ENCODE measurements at regions not wholly inside any gene's neighbourhood (a gene's known extent, or its start where the extent isn't known, plus 50 kb on each side); places are given as distances from the start of the nearest gene placed in this dataset.

DNA sequence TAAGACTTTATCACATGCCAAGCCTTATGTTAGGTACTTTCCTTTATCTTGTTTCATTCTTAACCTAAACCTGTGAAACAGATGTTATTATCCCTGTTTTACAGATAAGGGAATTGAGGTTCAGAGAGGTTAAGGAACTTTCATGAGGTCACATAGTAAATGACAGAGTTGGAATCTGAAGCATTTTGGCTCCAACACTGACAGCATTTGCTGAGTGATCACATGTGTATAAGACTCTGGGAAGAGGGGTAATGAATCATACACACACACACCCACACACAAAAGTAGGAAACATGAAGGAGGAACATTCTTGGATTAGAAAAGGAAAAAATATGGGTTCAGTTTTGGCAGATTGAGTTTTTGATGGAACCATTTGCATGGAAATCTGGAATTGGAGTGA is 212.5 kb downstream of the GJA1 start:
- DNase-seq (no peak), ATAC-seq (no peak)
- intact Hi-C loops (cut with DNase I), result no loop called here
- Histone ChIP-seq H3K27me3 (no peaks in the 10 kb centered on the region), H3K9me3 (peaks cover 0 to 13% (median 0%) of the 10 kb centered on the region in 11 donors), H3K4me3 (no peak overlapping the region), H3K36me3 (no peaks in the 10 kb centered on the region), H3K4me1 (peaks cover 0 to 16% (median under 1%) of the 10 kb centered on the region in 9 donors), H3K27ac (no peak overlapping the region)
- TF ChIP-seq CTCF (IDR thresholded peaks at IDR 0.05), result no peak

DNA sequence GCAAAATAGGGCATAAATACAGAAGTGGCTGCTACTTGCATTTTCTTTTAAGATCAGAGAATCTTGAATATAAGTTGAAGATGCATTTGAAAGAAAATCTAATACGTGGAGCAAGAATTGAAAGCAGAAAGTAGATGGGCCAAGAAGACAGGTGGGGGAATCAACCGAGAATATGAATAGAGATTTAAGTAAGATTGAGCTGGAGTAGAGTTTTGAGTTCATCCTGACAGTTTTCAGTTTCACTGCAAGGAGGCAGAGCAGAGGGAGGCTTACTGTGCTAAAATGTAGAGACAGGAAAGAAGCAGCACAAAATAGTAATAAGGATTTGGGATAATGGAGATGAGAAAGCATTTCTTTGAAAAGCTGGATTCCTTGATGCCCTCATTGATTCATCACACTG is 214.5 kb downstream of the GJA1 start:
- 90 to 93% methylated on average over 2 of the region's 2 CpGs for WGBS, 2 donors
- DNase-seq, result no peak
- Histone ChIP-seq H3K9me3 (no peaks in the 10 kb centered on the region), H3K27ac (peak overlapping the region in 1 of 10 donors; percentile 82), H3K27me3 (no peaks in the 10 kb centered on the region), H3K36me3 (no peaks in the 10 kb centered on the region), H3K4me1 (peaks cover 0 to 27% (median 4%) of the 10 kb centered on the region in 9 donors), H3K4me3 (no peak overlapping the region)
- no peak for TF ChIP-seq CTCF (IDR thresholded peaks at IDR 0.05)
- intact Hi-C loops (cut with DNase I), result loop anchor here in 5 of 10 donors (5.0 to 10.0 kb wide), 6 partner anchors 62 to 215 kb away; partner anchors contain the start of gene GJA1 (in 4 of the 5)
- ATAC-seq, result no peak

- 45 to 50% methylated on average over 1 of the region's 1 CpG for WGBS, 2 donors
- no peaks in the 10 kb centered on the region for H3K36me3 ChIP-seq
- H3K9me3 ChIP-seq, result no peaks in the 10 kb centered on the region
- H3K4me3 ChIP-seq, result no peak overlapping the region
- H3K27me3 ChIP-seq, result no peaks in the 10 kb centered on the region
- ATAC-seq, result peak in 7 of 8 donors; percentile 60 to 92 (median 88)
- peak overlapping the region in 9 of 10 donors; percentile 36 to 82 (median 61) for H3K27ac ChIP-seq
- H3K4me1 ChIP-seq, result peaks cover 0 to 27% (median 4%) of the 10 kb centered on the region in 9 donors
- intact Hi-C loops (cut with DNase I), result loop anchor here in 5 of 10 donors (5.0 to 10.0 kb wide), 6 partner anchors 61 to 217 kb away; partner anchors contain the start of gene GJA1 (in 4 of the 5)
- peak in 1 of 2 donors; percentile 16 for DNase-seq
- TF ChIP-seq CTCF (IDR thresholded peaks at IDR 0.05), result no peak
Observed at GRCh38 chr6:121651420-121651819, 216.0 kb downstream of the GJA1 start.

DNA sequence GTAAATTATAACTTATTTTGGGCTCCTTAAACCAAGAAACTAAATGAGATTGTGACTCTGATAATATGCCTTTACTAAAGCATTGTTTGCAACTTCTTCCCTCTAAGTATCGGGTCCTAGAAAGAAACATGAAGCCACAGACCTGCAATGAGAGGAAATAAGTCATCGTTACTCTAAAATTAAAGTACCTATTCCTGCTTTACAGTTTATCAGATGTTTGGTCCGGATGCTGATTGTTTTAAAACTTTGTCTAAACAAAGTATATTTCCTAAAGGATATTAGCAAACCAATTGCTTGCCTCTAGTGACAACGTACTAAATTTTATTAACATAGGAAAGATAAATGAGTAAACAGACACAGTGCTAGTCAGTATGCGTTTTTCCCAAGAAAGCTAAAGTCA is 216.8 kb downstream of the GJA1 start:
- DNase-seq, result no peak
- TF ChIP-seq CTCF (IDR thresholded peaks at IDR 0.05), result no peak
- Histone ChIP-seq H3K9me3 (no peaks in the 10 kb centered on the region), H3K27me3 (no peaks in the 10 kb centered on the region), H3K4me3 (no peak overlapping the region), H3K4me1 (peaks cover 0 to 27% (median 4%) of the 10 kb centered on the region in 9 donors), H3K36me3 (no peaks in the 10 kb centered on the region), H3K27ac (peak overlapping the region in 9 of 10 donors; percentile 36 to 82 (median 68))
- 50 to 58% methylated on average over 5 of the region's 5 CpGs for WGBS, 2 donors
- ATAC-seq, result peak in 7 of 8 donors; percentile 60 to 88 (median 69)
- intact Hi-C loops (cut with DNase I), result loop anchor here in 5 of 10 donors (5.0 to 10.0 kb wide), 6 partner anchors 60 to 217 kb away; partner anchors contain the start of gene GJA1 (in 4 of the 5)

Measured in heart right ventricle (tissue), 16 donors.